SK-N-MC (cell line): ENCODE measurements at regions not wholly inside any gene's neighbourhood (a gene's known extent, or its start where the extent isn't known, plus 50 kb on each side); places are given as distances from the start of the nearest gene placed in this dataset.

ENCODE experiments used
- EZH2 ChIP-seq: fragments of 200-600 bp; sonication (generic); IDR thresholded peaks from one replicate; pipeline ENCODE4 v1.6.1; 2017; ENCODE audit warnings: antibody characterized with exemption
- FOXP2 ChIP-seq: optimal IDR thresholded peaks from 2 replicates; pipeline ENCODE3; 2011; ENCODE audit warnings: mild to moderate bottlenecking, moderate library complexity; ENCODE audit not compliant: insufficient read depth; ENCODE audit errors: extremely low read length, control extremely low read depth
- POLR2AphosphoS5 ChIP-seq: IDR thresholded peaks from 2 replicates; pipeline ENCODE4 v1.6.1; 2012; ENCODE audit warnings: mild to moderate bottlenecking, low read depth, low read length, borderline replicate concordance

GRCh38 chr2:235116885-235117492 lies 165.2 kb downstream of the SH3BP4 start:
- TF ChIP-seq POLR2AphosphoS5 (no peak), EZH2 (no peak), FOXP2 (no peak)
